ENCODE measurements at regions not wholly inside any gene's neighbourhood (a gene's known extent, or its start where the extent isn't known, plus 50 kb on each side); places are given as distances from the start of the nearest gene placed in this dataset.
A peak's percentile ranks its signal among the peaks of the same experiment; 100 is the strongest.
"Not testable (repeated sequence)": the region's sequence is repeated elsewhere in the genome, so short reads cannot be mapped to it uniquely, and the experiment has no call there.

- H3K9me3 ChIP-seq; H3K36me3 ChIP-seq; H3K27me3 ChIP-seq (ENCODE audit: low read depth); intact Hi-C loops (cut with DNase I); H3K27ac ChIP-seq; DNase-seq; ATAC-seq; H3K4me3 ChIP-seq; H3K4me1 ChIP-seq: not testable (repeated sequence)
These were observed 79.6 kb upstream of the GOLGA6L4 start for GRCh38 chr15:84155792-84156587.

GRCh38 chr15:84156588-84156840 lies 79.1 kb upstream of the GOLGA6L4 start:
- intact Hi-C loops (cut with DNase I); H3K4me1 ChIP-seq; ATAC-seq; H3K4me3 ChIP-seq; H3K9me3 ChIP-seq; H3K36me3 ChIP-seq; H3K27ac ChIP-seq; DNase-seq; H3K27me3 ChIP-seq (ENCODE audit: low read depth): not testable (repeated sequence)

DNA sequence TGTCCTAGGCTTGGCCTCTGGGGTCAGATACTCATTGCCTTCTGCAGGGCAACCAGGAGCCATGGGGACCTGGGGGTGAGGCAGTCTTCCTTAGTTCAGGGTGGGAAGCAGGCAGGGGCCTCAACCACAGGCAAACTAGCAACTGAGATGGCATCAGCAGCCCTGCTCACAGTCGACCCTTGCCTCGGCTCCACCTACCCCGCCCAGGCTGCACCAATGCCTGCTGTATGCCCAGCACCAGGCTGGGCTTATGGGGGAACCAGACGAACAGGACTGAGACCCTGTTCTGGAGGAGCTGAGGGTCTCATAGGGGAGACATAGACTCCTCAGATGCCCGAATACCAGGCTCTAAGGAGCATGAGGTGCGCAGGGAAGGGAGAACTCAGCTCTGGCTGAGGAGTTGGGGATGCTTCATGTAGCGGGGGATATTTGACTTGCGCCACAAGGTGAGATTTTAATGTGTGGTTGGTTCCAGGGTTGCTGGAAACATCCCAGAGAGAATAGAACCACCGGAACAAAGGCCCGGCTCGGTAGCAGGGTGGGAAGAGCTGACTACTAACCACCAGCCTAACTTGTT lies 78.4 kb upstream of the GOLGA6L4 start:
- H3K36me3 ChIP-seq; H3K4me3 ChIP-seq; H3K9me3 ChIP-seq; H3K27me3 ChIP-seq (ENCODE audit: low read depth); DNase-seq; H3K27ac ChIP-seq; H3K4me1 ChIP-seq; ATAC-seq; intact Hi-C loops (cut with DNase I): not testable (repeated sequence)

DNA sequence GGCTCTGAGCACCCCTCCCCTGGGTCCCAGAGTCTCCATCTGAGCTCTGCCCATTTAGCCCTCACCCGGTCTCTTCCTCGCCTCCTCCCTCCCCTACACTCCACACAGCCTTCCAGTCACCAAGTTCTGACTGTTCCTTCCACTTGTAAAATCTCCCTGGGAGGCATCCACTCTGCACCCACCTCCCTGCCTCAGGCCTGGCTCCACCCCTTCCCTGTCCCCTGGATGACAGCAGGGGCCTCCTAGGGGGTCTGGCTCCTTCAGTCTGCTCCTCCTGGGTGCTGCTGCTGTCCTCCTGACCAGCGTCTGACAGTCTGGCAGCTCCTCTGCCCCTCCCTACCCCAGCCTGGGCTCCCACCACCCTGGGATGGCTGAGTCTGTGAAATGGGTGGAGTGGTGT lies 77.7 kb upstream of the GOLGA6L4 start:
- DNase-seq; H3K4me3 ChIP-seq; H3K9me3 ChIP-seq; intact Hi-C loops (cut with DNase I); H3K27me3 ChIP-seq (ENCODE audit: low read depth); H3K36me3 ChIP-seq; H3K27ac ChIP-seq; H3K4me1 ChIP-seq; ATAC-seq: not testable (repeated sequence)

GRCh38 chr15:84159346-84160269 lies 76.0 kb upstream of the GOLGA6L4 start:
- ATAC-seq; H3K9me3 ChIP-seq; H3K27me3 ChIP-seq (ENCODE audit: low read depth); H3K4me3 ChIP-seq; intact Hi-C loops (cut with DNase I); DNase-seq; H3K36me3 ChIP-seq; H3K27ac ChIP-seq; H3K4me1 ChIP-seq: not testable (repeated sequence)

GRCh38 chr15:84164423-84165292 lies 70.9 kb upstream of the GOLGA6L4 start:
- DNase-seq; H3K4me1 ChIP-seq; H3K4me3 ChIP-seq; H3K27ac ChIP-seq; intact Hi-C loops (cut with DNase I); H3K36me3 ChIP-seq; H3K27me3 ChIP-seq (ENCODE audit: low read depth); H3K9me3 ChIP-seq: not testable (repeated sequence)
- peak in 1 of 2 donors; percentile 27 for ATAC-seq

- H3K36me3 ChIP-seq; H3K9me3 ChIP-seq; H3K27me3 ChIP-seq (ENCODE audit: low read depth); intact Hi-C loops (cut with DNase I); H3K27ac ChIP-seq; H3K4me1 ChIP-seq; ATAC-seq; DNase-seq; H3K4me3 ChIP-seq: not testable (repeated sequence)
These were observed 65.5 kb upstream of the GOLGA6L4 start for GRCh38 chr15:84170029-84170428.

- H3K4me1 ChIP-seq; H3K27ac ChIP-seq; ATAC-seq; H3K27me3 ChIP-seq (ENCODE audit: low read depth); H3K4me3 ChIP-seq; intact Hi-C loops (cut with DNase I); H3K36me3 ChIP-seq; DNase-seq; H3K9me3 ChIP-seq: not testable (repeated sequence)
These were observed 62.4 kb upstream of the GOLGA6L4 start for GRCh38 chr15:84173231-84173610.

Data from lower lobe of right lung (tissue), 2 donors.